22Rv1 (cell line): ENCODE measurements at regions not wholly inside any gene's neighbourhood (a gene's known extent, or its start where the extent isn't known, plus 50 kb on each side); places are given as distances from the start of the nearest gene placed in this dataset.

Source experiments
- H3K27ac ChIP-seq: fragments of 450-650 bp; 2 replicates; pipeline ENCODE4 v1.5.1; 2017
- ZFX ChIP-seq: fragments of 450-650 bp; IDR thresholded peaks from 2 replicates; pipeline ENCODE4 v1.6.1; 2017; ENCODE audit warnings: antibody characterized with exemption, borderline replicate concordance
- TF ChIP-seq, protein P1 (sequence below): fragments of 450-650 bp; IDR thresholded peaks from 2 replicates; pipeline ENCODE4 v1.5.1; 2017; ENCODE audit warnings: mild to moderate bottlenecking

DNA sequence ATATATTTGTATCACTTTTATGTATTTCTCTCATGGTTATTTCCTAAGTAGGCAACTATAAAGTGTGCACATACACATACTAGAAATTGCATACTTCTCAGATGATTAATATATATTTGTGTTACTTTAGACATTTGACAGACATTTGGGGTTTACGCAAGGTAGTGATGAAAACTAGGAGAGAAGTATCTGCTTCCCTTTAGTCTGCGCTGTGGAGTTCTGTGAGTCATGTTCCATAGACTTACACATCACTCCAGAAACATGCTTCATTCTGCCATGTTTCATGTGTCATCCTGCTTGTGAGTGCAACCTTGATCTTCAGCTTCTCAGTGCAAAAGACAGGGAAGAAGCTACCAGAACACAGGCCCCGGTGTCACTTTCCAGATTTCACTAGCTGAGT lies 200.7 kb upstream of the BMP2 start:
- TF ChIP-seq, protein P1, sequence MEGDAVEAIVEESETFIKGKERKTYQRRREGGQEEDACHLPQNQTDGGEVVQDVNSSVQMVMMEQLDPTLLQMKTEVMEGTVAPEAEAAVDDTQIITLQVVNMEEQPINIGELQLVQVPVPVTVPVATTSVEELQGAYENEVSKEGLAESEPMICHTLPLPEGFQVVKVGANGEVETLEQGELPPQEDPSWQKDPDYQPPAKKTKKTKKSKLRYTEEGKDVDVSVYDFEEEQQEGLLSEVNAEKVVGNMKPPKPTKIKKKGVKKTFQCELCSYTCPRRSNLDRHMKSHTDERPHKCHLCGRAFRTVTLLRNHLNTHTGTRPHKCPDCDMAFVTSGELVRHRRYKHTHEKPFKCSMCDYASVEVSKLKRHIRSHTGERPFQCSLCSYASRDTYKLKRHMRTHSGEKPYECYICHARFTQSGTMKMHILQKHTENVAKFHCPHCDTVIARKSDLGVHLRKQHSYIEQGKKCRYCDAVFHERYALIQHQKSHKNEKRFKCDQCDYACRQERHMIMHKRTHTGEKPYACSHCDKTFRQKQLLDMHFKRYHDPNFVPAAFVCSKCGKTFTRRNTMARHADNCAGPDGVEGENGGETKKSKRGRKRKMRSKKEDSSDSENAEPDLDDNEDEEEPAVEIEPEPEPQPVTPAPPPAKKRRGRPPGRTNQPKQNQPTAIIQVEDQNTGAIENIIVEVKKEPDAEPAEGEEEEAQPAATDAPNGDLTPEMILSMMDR = no peak
- no peak for TF ChIP-seq ZFX
- H3K27ac ChIP-seq = no peak overlapping the region

DNA sequence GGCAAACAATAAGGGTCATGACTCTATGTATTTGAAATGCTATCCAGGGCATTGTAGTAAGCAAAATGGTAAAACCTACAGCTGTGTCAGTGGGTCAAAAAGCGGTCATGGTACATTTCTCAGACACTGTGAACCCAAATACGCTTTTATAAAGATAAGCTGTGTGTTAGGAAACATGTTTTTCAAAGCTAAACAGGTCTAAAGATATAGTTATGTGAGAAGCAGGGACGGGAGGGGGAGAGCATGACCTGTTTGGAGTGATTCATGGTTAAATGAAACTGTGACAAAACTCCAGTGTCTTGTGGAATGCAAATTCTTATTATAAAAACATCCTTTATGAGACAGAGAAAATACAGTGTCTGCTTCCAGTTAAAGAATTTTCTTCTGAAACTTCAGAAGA lies 205.4 kb upstream of the BMP2 start:
- H3K27ac ChIP-seq = no peak overlapping the region
- no peak for TF ChIP-seq ZFX
- TF ChIP-seq, protein P1 = no peak

DNA sequence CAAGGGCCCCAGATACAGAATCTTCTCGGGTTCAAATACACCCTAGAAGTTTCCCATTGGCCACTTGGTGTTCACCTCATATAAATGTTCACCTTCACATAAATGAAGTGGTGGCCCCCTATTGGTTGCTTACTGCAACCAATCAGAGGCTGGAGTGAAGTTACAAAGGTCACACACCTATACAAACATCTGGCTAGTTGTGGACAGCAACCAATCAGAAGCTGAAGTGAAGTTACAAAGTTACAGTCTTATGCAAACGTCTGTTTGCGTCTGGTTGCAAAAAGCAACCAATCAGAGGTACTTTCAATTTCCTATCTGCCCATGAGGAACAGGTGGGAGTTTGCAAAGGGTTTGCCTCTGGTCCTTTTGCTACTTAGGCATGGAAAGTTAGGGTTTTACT lies 206.5 kb upstream of the BMP2 start:
- TF ChIP-seq, protein P1 = no peak
- no peak for TF ChIP-seq ZFX
- no peak overlapping the region for H3K27ac ChIP-seq

DNA sequence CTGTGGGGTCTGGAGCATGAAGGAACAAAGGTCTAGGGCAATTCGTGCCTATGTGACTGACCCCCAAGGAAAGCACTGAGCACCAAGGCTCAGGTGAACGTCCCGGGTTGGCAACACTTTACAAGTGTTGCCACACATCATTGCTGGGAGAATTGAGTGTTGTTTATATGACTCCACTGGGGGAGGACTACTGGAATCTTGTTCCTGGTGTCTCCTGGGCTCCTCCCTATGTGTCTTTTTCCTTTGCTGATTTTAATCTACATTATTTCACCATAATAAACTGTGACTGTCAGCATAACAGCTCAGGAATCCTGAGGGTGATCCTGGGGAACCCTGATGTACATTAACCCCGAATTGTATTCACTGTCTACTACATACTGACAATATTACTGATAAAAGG lies 207.7 kb upstream of the BMP2 start:
- H3K27ac ChIP-seq = no peak overlapping the region
- TF ChIP-seq ZFX = no peak
- TF ChIP-seq, protein P1 = no peak

DNA sequence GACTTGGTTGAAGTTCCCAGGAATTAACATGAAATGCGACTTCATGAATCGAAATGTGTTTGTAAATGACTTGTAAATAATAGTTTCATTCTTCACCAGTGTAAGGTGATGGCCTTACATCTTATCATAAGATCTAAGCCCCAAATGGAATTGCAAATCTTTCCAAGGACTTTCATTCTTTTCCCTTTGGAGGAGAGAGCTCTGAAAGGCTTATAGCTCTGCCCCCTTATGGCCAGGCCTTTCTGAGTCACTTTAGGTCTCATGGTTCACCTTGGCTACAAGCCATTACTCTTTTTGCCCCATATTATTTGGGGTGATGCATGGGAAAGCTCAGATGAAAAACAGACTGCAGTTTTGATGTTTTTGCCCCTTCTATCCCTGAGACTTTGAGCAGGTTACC lies 209.1 kb upstream of the BMP2 start:
- H3K27ac ChIP-seq = no peak overlapping the region
- TF ChIP-seq, protein P1 = no peak
- no peak for TF ChIP-seq ZFX

DNA sequence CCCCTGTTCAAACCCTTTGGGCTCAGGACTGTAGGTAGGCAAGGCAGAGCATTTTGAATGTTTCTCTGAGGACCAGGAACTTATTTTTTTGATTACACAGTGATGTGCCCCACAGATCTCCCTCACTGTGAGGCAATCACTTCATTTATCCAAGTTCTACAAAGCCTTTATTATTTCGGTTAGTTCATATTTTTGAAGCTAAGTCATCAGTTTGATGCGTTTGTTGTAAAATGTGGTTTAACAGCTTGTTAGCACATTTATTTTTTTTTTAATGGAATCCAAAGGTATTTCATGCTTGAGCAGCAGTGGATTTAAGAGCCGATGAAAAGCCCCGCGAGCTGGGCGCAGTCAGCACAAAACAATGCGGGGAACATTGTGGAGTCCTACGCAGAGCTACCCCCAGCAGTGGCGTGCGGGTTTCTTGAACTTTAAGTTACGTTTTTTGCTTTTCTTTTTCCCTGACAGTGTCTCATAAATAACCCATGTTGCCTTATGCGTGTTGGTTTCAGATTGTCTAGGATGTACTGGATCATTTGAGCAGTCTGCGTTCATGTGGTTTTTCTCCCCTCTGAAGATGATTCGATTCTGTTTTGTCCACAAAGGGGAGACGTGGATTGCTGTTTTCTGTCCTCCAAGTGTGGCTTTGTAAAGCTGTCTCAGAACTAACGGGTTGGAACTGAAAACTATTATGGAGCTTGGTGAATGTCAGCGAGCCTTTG lies 233.6 kb upstream of the BMP2 start:
- H3K27ac ChIP-seq = no peak overlapping the region
- no peak for TF ChIP-seq ZFX
- TF ChIP-seq, protein P1 = no peak

DNA sequence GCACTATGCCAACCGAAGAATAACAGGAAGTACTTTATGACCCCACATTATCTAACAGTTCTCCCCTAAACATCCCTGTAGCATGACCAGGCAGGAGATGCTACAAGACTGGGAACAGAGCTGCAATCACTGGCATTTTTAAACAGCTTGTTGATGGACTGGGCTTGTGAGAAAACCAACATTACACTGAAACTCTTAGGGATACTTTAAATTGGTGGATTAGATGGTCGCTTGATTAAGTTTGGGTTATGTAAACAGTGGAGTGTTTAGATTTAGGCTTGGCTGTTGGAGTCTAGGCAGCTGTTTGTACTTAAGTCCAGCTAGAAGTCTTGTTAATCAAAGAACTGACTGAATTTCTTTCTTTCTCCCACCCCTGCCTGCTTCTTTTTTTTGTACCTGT lies 234.1 kb upstream of the BMP2 start:
- TF ChIP-seq, protein P1 = no peak
- no peak for TF ChIP-seq ZFX
- no peak overlapping the region for H3K27ac ChIP-seq
